SH-SY5Y (cell line): ENCODE measurements at regions not wholly inside any gene's neighbourhood (a gene's known extent, or its start where the extent isn't known, plus 50 kb on each side); places are given as distances from the start of the nearest gene placed in this dataset.
A peak's percentile ranks its signal among the peaks of the same experiment; 100 is the strongest.

Experiments used
- GATA2 ChIP-seq: IDR thresholded peaks from 2 replicates; pipeline ENCODE4 v1.6.1; 2011; ENCODE audit warnings: mild to moderate bottlenecking, low read depth, low read length
- GATA3 ChIP-seq: IDR thresholded peaks from 2 replicates; pipeline ENCODE4 v1.6.1; 2011; ENCODE audit warnings: low read depth, mild to moderate bottlenecking, low read length, moderate library complexity

- peak; percentile 81 for TF ChIP-seq GATA2
- TF ChIP-seq GATA3: peak; percentile 88
Measured at GRCh38 chr20:39568109-39568508, 606.0 kb downstream of the DHX35 start.

GRCh38 chr20:39563349-39563748 is 601.2 kb downstream of the DHX35 start:
- TF ChIP-seq GATA3: no peak
- TF ChIP-seq GATA2: no peak

- TF ChIP-seq GATA2 (no peak), GATA3 (no peak)
Measured at GRCh38 chr20:39554341-39554740, 592.2 kb downstream of the DHX35 start.

- TF ChIP-seq GATA2: no peak
Measured at GRCh38 chr20:39553120-39553519, 591.0 kb downstream of the DHX35 start.

GRCh38 chr20:39549733-39550132 is 587.6 kb downstream of the DHX35 start:
- TF ChIP-seq GATA3 (no peak), GATA2 (no peak)

GRCh38 chr20:39547546-39548408 is 585.6 kb downstream of the DHX35 start:
- TF ChIP-seq GATA3 (no peak), GATA2 (no peak)

GRCh38 chr20:39541136-39541803 is 579.1 kb downstream of the DHX35 start:
- TF ChIP-seq GATA2: no peak
- TF ChIP-seq GATA3: no peak

- TF ChIP-seq GATA2 (no peak), GATA3 (no peak)
Measured at GRCh38 chr20:39538317-39538716, 576.2 kb downstream of the DHX35 start.

- TF ChIP-seq GATA3 (no peak), GATA2 (no peak)
Measured at GRCh38 chr20:39535301-39535700, 573.2 kb downstream of the DHX35 start.

- no peak for TF ChIP-seq GATA2
- TF ChIP-seq GATA3: no peak
Measured at GRCh38 chr20:39534846-39535245, 572.7 kb downstream of the DHX35 start.

GRCh38 chr20:39533858-39534257 is 571.7 kb downstream of the DHX35 start:
- TF ChIP-seq GATA3 (no peak), GATA2 (no peak)

- TF ChIP-seq GATA2 (no peak), GATA3 (no peak)
Measured at GRCh38 chr20:39532205-39532604, 570.1 kb downstream of the DHX35 start.

- TF ChIP-seq GATA3 (no peak), GATA2 (no peak)
Measured at GRCh38 chr20:39528436-39528835, 566.3 kb downstream of the DHX35 start.

- no peak for TF ChIP-seq GATA2
- no peak for TF ChIP-seq GATA3
Measured at GRCh38 chr20:39524371-39524911, 562.3 kb downstream of the DHX35 start.

- TF ChIP-seq GATA2 (no peak), GATA3 (no peak)
Measured at GRCh38 chr20:39523405-39523804, 561.3 kb downstream of the DHX35 start.

- TF ChIP-seq GATA3: no peak
- TF ChIP-seq GATA2: no peak
Measured at GRCh38 chr20:39518654-39519053, 556.5 kb downstream of the DHX35 start.
